NCI-H2227 (cell line): ENCODE measurements at regions not wholly inside any gene's neighbourhood (a gene's known extent, or its start where the extent isn't known, plus 50 kb on each side); places are given as distances from the start of the nearest gene placed in this dataset.
"Not testable (repeated sequence)": the region's sequence is repeated elsewhere in the genome, so short reads cannot be mapped to it uniquely, and the experiment has no call there.

ENCODE experiments used
- DNase-seq: peaks from one replicate; lab custom pipeline; 2025; ENCODE audit not compliant: unreplicated experiment; lab: John Stamatoyannopoulos, UW

- DNase-seq: no peak
Observed at GRCh38 chr1:102535829-102536505, 539.2 kb upstream of the OLFM3 start.

- no peak for DNase-seq
Observed at GRCh38 chr1:102531036-102531435, 534.3 kb upstream of the OLFM3 start.

GRCh38 chr1:102529446-102529845, 532.7 kb upstream of the OLFM3 start:
- DNase-seq: no peak

- DNase-seq: no peak
Observed at GRCh38 chr1:102500758-102501157, 504.0 kb upstream of the OLFM3 start.

- no peak for DNase-seq
Observed at GRCh38 chr1:102498929-102499328, 502.2 kb upstream of the OLFM3 start.

- DNase-seq: not testable (repeated sequence)
Observed at GRCh38 chr1:102497810-102498209, 501.1 kb upstream of the OLFM3 start.

- no peak for DNase-seq
Observed at GRCh38 chr1:102472520-102472919, 475.8 kb upstream of the OLFM3 start.

- DNase-seq: no peak
Observed at GRCh38 chr1:102470767-102471166, 474.0 kb upstream of the OLFM3 start.

- no peak for DNase-seq
Observed at GRCh38 chr1:102466487-102466886, 469.8 kb upstream of the OLFM3 start.

GRCh38 chr1:102463328-102463727, 466.6 kb upstream of the OLFM3 start:
- DNase-seq: no peak

- not testable (repeated sequence) for DNase-seq
Observed at GRCh38 chr1:102442317-102442716, 445.6 kb upstream of the OLFM3 start.

GRCh38 chr1:102435483-102435882, 438.8 kb upstream of the OLFM3 start:
- DNase-seq: no peak

- peak; percentile 31 for DNase-seq
Observed at GRCh38 chr1:102434421-102434820, 437.7 kb upstream of the OLFM3 start.

- no peak for DNase-seq
Observed at GRCh38 chr1:102431253-102431652, 434.5 kb upstream of the OLFM3 start.

- DNase-seq: no peak
Observed at GRCh38 chr1:102420034-102420433, 423.3 kb upstream of the OLFM3 start.
